ENCODE measurements at regions not wholly inside any gene's neighbourhood (a gene's known extent, or its start where the extent isn't known, plus 50 kb on each side); places are given as distances from the start of the nearest gene placed in this dataset.

DNA sequence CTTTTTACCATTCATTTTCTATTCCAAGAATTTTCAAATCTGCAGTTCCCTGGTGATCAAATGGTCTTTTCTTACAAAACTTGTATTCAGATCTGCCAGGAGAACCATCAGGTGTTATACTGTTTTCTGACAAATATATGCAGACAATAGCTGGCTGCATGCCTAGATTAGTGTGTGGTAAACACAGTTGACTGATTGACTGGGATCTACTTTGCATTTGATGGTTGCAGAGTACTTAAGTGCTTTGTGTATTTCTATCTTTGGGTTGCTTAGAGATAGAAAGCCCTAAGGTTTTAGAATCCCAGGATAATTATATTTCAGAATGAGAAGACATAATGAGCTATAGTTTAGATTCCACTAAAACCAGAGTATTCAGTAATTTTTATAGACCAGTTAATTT is 102.0 kb upstream of the CHODL start:
- TF ChIP-seq, protein P1, sequence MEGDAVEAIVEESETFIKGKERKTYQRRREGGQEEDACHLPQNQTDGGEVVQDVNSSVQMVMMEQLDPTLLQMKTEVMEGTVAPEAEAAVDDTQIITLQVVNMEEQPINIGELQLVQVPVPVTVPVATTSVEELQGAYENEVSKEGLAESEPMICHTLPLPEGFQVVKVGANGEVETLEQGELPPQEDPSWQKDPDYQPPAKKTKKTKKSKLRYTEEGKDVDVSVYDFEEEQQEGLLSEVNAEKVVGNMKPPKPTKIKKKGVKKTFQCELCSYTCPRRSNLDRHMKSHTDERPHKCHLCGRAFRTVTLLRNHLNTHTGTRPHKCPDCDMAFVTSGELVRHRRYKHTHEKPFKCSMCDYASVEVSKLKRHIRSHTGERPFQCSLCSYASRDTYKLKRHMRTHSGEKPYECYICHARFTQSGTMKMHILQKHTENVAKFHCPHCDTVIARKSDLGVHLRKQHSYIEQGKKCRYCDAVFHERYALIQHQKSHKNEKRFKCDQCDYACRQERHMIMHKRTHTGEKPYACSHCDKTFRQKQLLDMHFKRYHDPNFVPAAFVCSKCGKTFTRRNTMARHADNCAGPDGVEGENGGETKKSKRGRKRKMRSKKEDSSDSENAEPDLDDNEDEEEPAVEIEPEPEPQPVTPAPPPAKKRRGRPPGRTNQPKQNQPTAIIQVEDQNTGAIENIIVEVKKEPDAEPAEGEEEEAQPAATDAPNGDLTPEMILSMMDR (IDR thresholded peaks at IDR 0.05): no peak
- no peak for TF ChIP-seq POLR2A (IDR thresholded peaks at IDR 0.05)
- TF ChIP-seq POLR2AphosphoS5 (IDR thresholded peaks at IDR 0.05): no peak
- no peak for TF ChIP-seq EP300 (IDR thresholded peaks at IDR 0.05)

Data from upper lobe of left lung (tissue), 4 donors.